SK-N-SH treated with all-trans-retinoic acid at 6 μM for 48 hours (cell line): ENCODE measurements at regions not wholly inside any gene's neighbourhood (a gene's known extent, or its start where the extent isn't known, plus 50 kb on each side); places are given as distances from the start of the nearest gene placed in this dataset.

Experiments used
- ATAC-seq: fragments of 200-7000 bp; cut with Tn5 transposase; 3 replicates; pipeline ENCODE4 v1.9.1; 2020; ENCODE audit warnings: mild to moderate bottlenecking, moderate library complexity
- ARNTL ChIP-seq: fragments of 450-650 bp; formaldehyde crosslinking; IDR thresholded peaks from 2 replicates; pipeline ENCODE4 v1.5.0; 2020; ENCODE audit warnings: low read depth, mild to moderate bottlenecking, moderate library complexity, borderline replicate concordance
- CSDC2 ChIP-seq: fragments of 250-450 bp; sonication (Bioruptor Pico); IDR thresholded peaks from 2 replicates; pipeline ENCODE4 v1.5.0; 2020; ENCODE audit warnings: mild to moderate bottlenecking, moderate library complexity
- ESRRG ChIP-seq: fragments of 250-450 bp; sonication (Bioruptor Pico); IDR thresholded peaks from 2 replicates; pipeline ENCODE4 v1.6.1; 2021; ENCODE audit warnings: mild to moderate bottlenecking
- ISL1 ChIP-seq: fragments of 250-450 bp; sonication (Bioruptor Pico); IDR thresholded peaks from 2 replicates; pipeline ENCODE4 v2.1.2; 2022; ENCODE audit warnings: mild to moderate bottlenecking, moderate library complexity
- PPARA ChIP-seq: fragments of 250-450 bp; sonication (Bioruptor Pico); IDR thresholded peaks from 2 replicates; pipeline ENCODE4 v1.5.0; 2020; ENCODE audit warnings: mild to moderate bottlenecking, borderline replicate concordance
- RARB ChIP-seq: fragments of 250-450 bp; sonication (Bioruptor Pico); IDR thresholded peaks from 2 replicates; pipeline ENCODE4 v1.8.0; 2021; ENCODE audit warnings: mild to moderate bottlenecking, moderate library complexity
- SNAI2 ChIP-seq: fragments of 250-450 bp; sonication (Bioruptor Pico); IDR thresholded peaks from 2 replicates; pipeline ENCODE4 v1.5.0; 2020; ENCODE audit warnings: mild to moderate bottlenecking, moderate library complexity
- TCF4 ChIP-seq: fragments of 250-450 bp; sonication (Bioruptor Pico); IDR thresholded peaks from 2 replicates; pipeline ENCODE4 v1.8.0; 2021; ENCODE audit warnings: mild to moderate bottlenecking, moderate library complexity, borderline replicate concordance
- TOX ChIP-seq: fragments of 250-450 bp; sonication (Bioruptor Pico); IDR thresholded peaks from 2 replicates; pipeline ENCODE4 v1.8.0; 2021; ENCODE audit warnings: mild to moderate bottlenecking, moderate library complexity, borderline replicate concordance
- ZFP3 ChIP-seq: fragments of 250-450 bp; sonication (Bioruptor Pico); IDR thresholded peaks from 2 replicates; pipeline ENCODE4 v1.5.0; 2020; ENCODE audit warnings: mild to moderate bottlenecking, moderate library complexity
- ZFP30 ChIP-seq: fragments of 450-650 bp; formaldehyde crosslinking; IDR thresholded peaks from 2 replicates; pipeline ENCODE4 v1.5.0; 2022; ENCODE audit warnings: mild to moderate bottlenecking, moderate library complexity
- ZNF565 ChIP-seq: fragments of 450-650 bp; formaldehyde crosslinking; conservative IDR thresholded peaks from 2 replicates; pipeline ENCODE4 v1.5.0; 2020; ENCODE audit warnings: low read depth, mild to moderate bottlenecking, moderate library complexity
- ZNF70 ChIP-seq: fragments of 450-650 bp; formaldehyde crosslinking; IDR thresholded peaks from 2 replicates; pipeline ENCODE4 v1.5.0; 2020; ENCODE audit warnings: mild to moderate bottlenecking, moderate library complexity
- ZNF8 ChIP-seq: fragments of 450-650 bp; formaldehyde crosslinking; IDR thresholded peaks from 2 replicates; pipeline ENCODE4 v1.5.0; 2020; ENCODE audit warnings: mild to moderate bottlenecking, moderate library complexity
- TF ChIP-seq, protein P1 (sequence below): fragments of 250-450 bp; sonication (Bioruptor Pico); IDR thresholded peaks from 2 replicates; pipeline ENCODE4 v1.8.0; 2021; ENCODE audit warnings: low read depth, mild to moderate bottlenecking, moderate library complexity, borderline replicate concordance
- TF ChIP-seq, protein P2 (sequence below): fragments of 250-450 bp; sonication (Bioruptor Pico); IDR thresholded peaks from 2 replicates; pipeline ENCODE4 v1.5.1; 2021; ENCODE audit warnings: mild to moderate bottlenecking, moderate library complexity
- TF ChIP-seq, protein P3 (sequence below): fragments of 250-450 bp; sonication (Bioruptor Pico); IDR thresholded peaks from 2 replicates; pipeline ENCODE4 v1.5.0; 2020; ENCODE audit warnings: mild to moderate bottlenecking, moderate library complexity
- TF ChIP-seq, protein P4 (sequence below): fragments of 250-450 bp; sonication (Bioruptor Pico); IDR thresholded peaks from 2 replicates; pipeline ENCODE4 v1.8.0; 2020; ENCODE audit warnings: mild to moderate bottlenecking, moderate library complexity, borderline replicate concordance
- TF ChIP-seq, protein P5 (sequence below): fragments of 250-450 bp; sonication (Bioruptor Pico); IDR thresholded peaks from 2 replicates; pipeline ENCODE4 v1.5.1; 2020; ENCODE audit warnings: low read depth, mild to moderate bottlenecking, moderate library complexity

- TF ChIP-seq, protein P1, sequence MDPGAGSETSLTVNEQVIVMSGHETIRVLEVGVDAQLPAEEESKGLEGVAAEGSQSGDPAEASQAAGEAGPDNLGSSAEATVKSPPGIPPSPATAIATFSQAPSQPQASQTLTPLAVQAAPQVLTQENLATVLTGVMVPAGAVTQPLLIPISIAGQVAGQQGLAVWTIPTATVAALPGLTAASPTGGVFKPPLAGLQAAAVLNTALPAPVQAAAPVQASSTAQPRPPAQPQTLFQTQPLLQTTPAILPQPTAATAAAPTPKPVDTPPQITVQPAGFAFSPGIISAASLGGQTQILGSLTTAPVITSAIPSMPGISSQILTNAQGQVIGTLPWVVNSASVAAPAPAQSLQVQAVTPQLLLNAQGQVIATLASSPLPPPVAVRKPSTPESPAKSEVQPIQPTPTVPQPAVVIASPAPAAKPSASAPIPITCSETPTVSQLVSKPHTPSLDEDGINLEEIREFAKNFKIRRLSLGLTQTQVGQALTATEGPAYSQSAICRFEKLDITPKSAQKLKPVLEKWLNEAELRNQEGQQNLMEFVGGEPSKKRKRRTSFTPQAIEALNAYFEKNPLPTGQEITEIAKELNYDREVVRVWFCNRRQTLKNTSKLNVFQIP (CRISPR knock-in tag), result no peak
- TF ChIP-seq ARNTL (CRISPR knock-in tag) (no peak), ZFP30 (no peak)
These were observed 398.2 kb upstream of the TRIB2 start (continued) for GRCh38 chr2:12318427-12319057.

GRCh38 chr2:12320027-12320734, 396.6 kb upstream of the TRIB2 start:
- TF ChIP-seq, protein P2, sequence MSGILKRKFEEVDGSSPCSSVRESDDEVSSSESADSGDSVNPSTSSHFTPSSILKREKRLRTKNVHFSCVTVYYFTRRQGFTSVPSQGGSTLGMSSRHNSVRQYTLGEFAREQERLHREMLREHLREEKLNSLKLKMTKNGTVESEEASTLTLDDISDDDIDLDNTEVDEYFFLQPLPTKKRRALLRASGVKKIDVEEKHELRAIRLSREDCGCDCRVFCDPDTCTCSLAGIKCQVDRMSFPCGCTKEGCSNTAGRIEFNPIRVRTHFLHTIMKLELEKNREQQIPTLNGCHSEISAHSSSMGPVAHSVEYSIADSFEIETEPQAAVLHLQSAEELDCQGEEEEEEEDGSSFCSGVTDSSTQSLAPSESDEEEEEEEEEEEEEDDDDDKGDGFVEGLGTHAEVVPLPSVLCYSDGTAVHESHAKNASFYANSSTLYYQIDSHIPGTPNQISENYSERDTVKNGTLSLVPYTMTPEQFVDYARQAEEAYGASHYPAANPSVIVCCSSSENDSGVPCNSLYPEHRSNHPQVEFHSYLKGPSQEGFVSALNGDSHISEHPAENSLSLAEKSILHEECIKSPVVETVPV (CRISPR knock-in tag), result no peak
- TF ChIP-seq, protein P3, sequence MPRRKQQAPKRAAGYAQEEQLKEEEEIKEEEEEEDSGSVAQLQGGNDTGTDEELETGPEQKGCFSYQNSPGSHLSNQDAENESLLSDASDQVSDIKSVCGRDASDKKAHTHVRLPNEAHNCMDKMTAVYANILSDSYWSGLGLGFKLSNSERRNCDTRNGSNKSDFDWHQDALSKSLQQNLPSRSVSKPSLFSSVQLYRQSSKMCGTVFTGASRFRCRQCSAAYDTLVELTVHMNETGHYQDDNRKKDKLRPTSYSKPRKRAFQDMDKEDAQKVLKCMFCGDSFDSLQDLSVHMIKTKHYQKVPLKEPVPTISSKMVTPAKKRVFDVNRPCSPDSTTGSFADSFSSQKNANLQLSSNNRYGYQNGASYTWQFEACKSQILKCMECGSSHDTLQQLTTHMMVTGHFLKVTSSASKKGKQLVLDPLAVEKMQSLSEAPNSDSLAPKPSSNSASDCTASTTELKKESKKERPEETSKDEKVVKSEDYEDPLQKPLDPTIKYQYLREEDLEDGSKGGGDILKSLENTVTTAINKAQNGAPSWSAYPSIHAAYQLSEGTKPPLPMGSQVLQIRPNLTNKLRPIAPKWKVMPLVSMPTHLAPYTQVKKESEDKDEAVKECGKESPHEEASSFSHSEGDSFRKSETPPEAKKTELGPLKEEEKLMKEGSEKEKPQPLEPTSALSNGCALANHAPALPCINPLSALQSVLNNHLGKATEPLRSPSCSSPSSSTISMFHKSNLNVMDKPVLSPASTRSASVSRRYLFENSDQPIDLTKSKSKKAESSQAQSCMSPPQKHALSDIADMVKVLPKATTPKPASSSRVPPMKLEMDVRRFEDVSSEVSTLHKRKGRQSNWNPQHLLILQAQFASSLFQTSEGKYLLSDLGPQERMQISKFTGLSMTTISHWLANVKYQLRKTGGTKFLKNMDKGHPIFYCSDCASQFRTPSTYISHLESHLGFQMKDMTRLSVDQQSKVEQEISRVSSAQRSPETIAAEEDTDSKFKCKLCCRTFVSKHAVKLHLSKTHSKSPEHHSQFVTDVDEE (CRISPR knock-in tag), result no peak
- no peak for TF ChIP-seq TCF4 (CRISPR knock-in tag)
- TF ChIP-seq, protein P1 (CRISPR knock-in tag), result no peak
- TF ChIP-seq ISL1 (CRISPR knock-in tag), result no peak
- TF ChIP-seq ZNF70 (CRISPR knock-in tag), result no peak
- no peak for TF ChIP-seq ZNF8 (CRISPR knock-in tag)
- TF ChIP-seq RARB (CRISPR knock-in tag), result no peak
- TF ChIP-seq ZNF565 (CRISPR knock-in tag), result no peak
- no peak for TF ChIP-seq ZFP3 (CRISPR knock-in tag)
- TF ChIP-seq CSDC2 (CRISPR knock-in tag), result no peak
- TF ChIP-seq ESRRG (CRISPR knock-in tag), result no peak
- TF ChIP-seq, protein P4, sequence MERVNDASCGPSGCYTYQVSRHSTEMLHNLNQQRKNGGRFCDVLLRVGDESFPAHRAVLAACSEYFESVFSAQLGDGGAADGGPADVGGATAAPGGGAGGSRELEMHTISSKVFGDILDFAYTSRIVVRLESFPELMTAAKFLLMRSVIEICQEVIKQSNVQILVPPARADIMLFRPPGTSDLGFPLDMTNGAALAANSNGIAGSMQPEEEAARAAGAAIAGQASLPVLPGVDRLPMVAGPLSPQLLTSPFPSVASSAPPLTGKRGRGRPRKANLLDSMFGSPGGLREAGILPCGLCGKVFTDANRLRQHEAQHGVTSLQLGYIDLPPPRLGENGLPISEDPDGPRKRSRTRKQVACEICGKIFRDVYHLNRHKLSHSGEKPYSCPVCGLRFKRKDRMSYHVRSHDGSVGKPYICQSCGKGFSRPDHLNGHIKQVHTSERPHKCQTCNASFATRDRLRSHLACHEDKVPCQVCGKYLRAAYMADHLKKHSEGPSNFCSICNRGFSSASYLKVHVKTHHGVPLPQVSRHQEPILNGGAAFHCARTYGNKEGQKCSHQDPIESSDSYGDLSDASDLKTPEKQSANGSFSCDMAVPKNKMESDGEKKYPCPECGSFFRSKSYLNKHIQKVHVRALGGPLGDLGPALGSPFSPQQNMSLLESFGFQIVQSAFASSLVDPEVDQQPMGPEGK (CRISPR knock-in tag), result no peak
- TF ChIP-seq PPARA (CRISPR knock-in tag), result no peak
- no peak for TF ChIP-seq ARNTL (CRISPR knock-in tag)
- TF ChIP-seq TOX (CRISPR knock-in tag), result no peak
- TF ChIP-seq, protein P5, sequence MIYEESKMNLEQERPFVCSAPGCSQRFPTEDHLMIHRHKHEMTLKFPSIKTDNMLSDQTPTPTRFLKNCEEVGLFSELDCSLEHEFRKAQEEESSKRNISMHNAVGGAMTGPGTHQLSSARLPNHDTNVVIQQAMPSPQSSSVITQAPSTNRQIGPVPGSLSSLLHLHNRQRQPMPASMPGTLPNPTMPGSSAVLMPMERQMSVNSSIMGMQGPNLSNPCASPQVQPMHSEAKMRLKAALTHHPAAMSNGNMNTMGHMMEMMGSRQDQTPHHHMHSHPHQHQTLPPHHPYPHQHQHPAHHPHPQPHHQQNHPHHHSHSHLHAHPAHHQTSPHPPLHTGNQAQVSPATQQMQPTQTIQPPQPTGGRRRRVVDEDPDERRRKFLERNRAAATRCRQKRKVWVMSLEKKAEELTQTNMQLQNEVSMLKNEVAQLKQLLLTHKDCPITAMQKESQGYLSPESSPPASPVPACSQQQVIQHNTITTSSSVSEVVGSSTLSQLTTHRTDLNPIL (CRISPR knock-in tag), result no peak
- TF ChIP-seq SNAI2 (CRISPR knock-in tag), result no peak
- ATAC-seq, result no peak
